ENCODE measurements at regions not wholly inside any gene's neighbourhood (a gene's known extent, or its start where the extent isn't known, plus 50 kb on each side); places are given as distances from the start of the nearest gene placed in this dataset.

- DNase-seq (ENCODE audit: low spot score): no peak
Measured at GRCh38 chr15:95830281-95830680, 500.2 kb upstream of the NR2F2 start.

DNA sequence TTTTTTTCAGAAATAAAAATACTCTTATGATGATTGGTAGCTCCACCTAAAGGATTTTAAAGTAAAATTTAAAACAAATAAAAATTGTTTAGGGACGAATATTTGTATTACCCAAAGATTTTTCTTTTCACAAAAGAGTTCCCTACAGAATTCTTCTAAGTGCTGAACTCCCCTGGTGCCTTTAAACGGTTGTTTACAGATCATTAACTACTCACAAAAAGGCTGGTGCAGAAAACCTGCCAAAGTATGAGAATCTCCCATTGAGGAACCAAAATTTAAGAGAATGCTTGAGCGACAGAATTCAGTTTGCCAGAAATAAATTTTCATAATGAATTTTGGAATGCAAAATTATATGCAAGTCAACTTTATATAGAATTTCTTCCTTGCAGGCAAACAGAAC lies 497.8 kb upstream of the NR2F2 start:
- no peak for DNase-seq (ENCODE audit: low spot score)

GRCh38 chr15:95834028-95834804 lies 496.3 kb upstream of the NR2F2 start:
- DNase-seq (ENCODE audit: low spot score): no peak

- DNase-seq (ENCODE audit: low spot score): no peak
Measured at GRCh38 chr15:95836536-95836935, 494.0 kb upstream of the NR2F2 start.

DNA sequence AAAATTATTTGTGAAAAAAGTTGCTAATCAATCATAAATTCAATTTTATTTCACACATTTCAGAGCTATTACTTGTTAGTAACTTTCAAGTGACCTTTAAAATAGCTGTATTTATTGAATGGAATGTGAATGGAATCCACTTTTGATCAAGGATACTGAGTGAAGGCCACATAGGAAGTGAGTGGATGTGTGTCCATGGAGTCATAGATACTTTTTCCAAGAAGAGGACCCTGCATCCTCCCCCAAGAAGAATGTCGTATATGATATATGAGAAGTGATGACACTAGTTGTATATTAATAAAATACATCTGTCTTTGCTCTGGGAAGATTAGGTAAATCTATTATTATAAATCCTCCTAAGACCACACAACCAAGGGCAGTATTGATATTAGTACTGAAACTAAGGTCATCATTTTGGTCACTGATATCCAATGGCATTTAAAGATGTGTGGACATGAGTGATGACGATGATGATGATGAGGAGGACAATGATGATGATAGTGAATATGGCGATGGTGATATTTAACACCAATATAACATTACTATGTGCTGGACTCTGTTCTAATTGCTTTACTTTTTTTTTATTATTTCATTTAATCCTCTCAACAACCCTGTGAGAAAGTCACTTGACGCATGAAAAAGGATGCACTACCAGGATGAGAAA lies 493.0 kb upstream of the NR2F2 start:
- no peak for DNase-seq (ENCODE audit: low spot score)

- DNase-seq (ENCODE audit: low spot score): no peak
Measured at GRCh38 chr15:95839367-95839782, 491.1 kb upstream of the NR2F2 start.

- no peak for DNase-seq (ENCODE audit: low spot score)
Measured at GRCh38 chr15:95840004-95840403, 490.5 kb upstream of the NR2F2 start.

DNA sequence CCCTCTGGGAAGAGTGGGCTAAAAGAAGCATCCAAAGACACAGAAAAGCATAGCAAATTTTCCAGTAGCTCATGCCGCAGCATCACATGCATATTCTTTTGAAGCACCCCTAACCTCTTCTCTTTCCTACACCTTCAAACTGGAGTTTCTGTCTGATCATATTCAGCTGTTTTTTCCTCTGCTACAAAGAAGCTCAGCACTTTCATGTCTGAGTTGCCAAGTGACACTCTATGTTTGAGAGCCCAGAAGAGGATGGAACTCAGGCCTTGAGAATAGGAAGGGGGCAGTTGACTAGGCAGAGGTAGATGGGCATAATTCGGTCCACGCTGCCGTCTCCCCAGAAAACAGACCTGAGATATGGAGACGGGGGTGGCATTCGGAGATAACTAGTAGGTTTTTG lies 489.6 kb upstream of the NR2F2 start:
- no peak for DNase-seq (ENCODE audit: low spot score)

DNA sequence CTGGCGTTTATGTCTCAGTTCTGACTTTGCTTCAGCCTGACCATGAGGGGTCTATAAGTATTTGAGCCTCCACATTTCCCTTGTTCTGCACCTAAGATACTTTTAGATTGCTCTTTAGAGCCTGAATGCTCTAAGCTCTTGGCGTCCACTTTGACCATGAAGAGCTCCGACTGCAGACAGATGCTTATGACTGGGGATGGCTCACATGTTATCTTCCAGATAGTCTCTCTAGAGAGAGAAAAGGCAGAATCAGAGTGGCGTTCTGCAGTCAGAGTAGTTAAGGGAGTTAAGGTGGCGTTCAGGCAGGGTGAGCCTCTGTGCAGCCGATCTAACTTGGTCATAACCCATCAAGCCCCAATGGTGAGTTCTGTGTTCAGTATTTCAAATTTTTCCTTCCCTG lies 487.9 kb upstream of the NR2F2 start:
- no peak for DNase-seq (ENCODE audit: low spot score)

DNA sequence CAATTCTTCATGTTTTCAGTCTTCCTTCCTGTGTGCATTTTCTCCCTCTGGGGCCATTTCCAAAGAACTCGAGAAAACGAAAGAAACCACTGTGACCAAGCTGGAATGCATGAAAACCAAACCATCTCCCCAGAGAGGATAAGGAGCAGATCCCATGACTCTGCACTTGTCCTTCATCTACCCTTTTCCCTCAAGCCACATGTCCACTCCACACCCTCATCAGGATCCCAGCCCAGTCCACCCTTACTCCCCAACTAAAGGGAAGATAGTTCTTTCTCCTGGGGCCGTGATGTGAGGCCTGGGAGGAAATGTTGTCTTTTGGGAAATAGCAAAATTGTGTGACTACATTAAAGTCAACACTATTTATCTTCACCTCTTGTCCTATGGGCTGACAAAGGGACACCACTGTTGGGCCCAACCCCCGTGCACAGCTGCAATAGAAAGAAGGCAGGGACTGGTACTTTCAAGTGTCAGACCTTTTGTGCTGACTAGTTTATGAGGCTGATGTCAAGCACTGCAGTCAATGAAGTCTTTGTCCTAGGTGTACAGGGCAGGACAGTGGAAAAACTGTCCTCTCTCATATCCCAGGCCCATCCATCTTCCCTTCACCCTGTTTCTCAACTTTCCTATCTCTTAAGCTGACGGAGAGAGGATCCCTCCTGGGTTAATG lies 487.1 kb upstream of the NR2F2 start:
- no peak for DNase-seq (ENCODE audit: low spot score)

DNA sequence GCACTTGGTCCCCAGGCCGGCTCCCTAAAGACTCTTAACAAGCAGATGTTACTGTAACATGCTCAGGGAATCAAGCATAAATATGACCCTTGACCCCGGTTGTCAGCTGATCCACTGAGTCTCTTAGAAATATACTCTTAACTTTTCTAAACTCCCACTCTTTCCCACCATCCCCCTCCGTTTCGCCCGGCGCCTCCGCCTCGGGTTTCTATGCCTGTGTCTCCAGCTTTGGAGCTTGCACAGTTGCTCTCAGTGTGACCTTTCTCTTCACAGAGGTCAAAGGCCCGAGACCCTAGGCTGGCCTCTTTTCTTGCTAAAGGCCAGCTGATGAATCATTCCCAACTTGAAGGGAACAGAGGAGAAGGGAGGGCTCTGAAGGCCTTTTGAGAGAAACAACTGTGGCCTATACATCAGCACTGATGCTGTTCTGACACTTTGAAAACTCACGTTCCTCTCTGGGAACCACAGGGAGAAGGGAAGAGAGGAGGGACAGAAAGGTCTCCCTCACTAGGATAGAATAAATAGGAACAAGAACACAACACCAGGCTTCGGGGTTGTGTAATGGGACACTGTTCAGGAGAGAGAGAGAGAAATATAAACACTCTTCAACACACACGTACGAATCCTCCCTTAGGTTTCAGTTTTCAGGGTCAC lies 484.5 kb upstream of the NR2F2 start:
- DNase-seq (ENCODE audit: low spot score): no peak

- DNase-seq (ENCODE audit: low spot score): no peak
Measured at GRCh38 chr15:95848126-95848525, 482.4 kb upstream of the NR2F2 start.

- DNase-seq (ENCODE audit: low spot score): no peak
Measured at GRCh38 chr15:95850837-95851236, 479.7 kb upstream of the NR2F2 start.

DNA sequence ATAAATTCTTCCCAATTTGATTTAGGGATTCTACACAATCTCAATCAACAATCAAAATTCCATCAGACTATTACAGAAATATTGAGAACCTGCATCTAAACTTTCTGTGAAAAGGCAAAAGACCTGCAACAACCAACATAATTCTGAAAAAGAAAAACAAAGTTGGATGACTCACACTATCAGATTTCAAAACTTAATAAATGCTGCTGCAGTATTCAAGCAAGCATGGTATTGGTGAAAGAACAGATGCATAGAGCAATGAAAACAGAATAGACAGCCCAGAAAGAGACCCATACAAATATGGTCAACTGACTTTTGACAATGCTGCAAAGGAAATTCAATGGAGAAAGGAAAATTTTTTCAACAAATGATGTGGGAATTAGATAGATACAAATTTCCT lies 477.1 kb upstream of the NR2F2 start:
- no peak for DNase-seq (ENCODE audit: low spot score)

DNA sequence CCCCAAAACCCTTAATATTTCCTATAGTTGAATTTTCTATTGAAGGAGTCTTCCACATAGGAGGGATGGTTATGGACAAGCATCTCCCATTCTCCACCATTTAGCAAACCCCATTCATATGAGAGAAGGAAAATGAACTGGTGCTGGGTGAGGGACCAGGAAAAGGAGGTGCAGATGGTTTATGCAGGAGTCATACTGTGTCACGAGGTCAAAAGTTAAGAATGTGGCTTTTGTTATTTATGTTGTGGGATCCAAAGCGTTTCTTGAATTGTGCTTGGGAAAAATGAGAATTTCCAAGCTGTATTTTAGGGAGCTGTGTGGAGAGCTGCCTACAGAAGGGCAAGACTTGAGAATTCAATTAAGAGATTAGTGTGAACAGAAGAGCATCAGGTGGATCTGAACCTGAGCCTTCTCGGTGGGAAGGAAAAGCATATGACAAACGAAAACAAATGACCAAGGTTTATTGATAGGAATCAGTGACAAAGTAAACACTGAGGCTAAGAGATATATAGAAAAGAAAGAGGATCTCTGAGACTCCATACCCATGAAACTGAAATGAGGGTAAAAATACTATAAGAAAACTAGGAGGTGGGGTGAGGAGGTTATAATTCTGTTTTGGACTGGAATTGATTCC lies 473.3 kb upstream of the NR2F2 start:
- no peak for DNase-seq (ENCODE audit: low spot score)

GRCh38 chr15:95857758-95858157 lies 472.7 kb upstream of the NR2F2 start:
- DNase-seq (ENCODE audit: low spot score): no peak

GRCh38 chr15:95860406-95860805 lies 470.1 kb upstream of the NR2F2 start:
- no peak for DNase-seq (ENCODE audit: low spot score)

DNA sequence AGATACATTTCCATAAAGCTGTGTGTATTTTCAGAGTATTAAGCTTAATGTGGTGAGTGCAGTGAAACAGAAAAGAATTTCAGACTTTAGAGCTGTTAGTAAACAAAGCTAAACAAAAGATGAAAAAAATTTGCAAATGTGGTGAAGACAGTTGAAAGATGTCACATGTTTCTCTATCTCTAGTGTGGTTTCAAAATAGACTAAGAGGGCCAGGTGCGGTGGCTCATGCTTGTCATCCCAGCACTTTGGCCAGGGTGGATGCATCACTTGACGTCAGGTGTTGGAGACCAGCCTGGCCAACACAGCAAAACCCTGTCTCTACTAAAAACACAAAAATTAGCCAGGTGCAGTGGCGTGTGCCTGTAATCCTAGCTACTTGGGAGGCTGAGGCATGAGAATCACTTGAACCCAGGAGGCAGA lies 466.0 kb upstream of the NR2F2 start:
- DNase-seq (ENCODE audit: low spot score): no peak

GRCh38 chr15:95865330-95865739 lies 465.2 kb upstream of the NR2F2 start:
- DNase-seq (ENCODE audit: low spot score): no peak

- no peak for DNase-seq (ENCODE audit: low spot score)
Measured at GRCh38 chr15:95866711-95867440, 463.6 kb upstream of the NR2F2 start.

GRCh38 chr15:95868450-95868849 lies 462.1 kb upstream of the NR2F2 start:
- DNase-seq (ENCODE audit: low spot score): no peak

- DNase-seq (ENCODE audit: low spot score): no peak
Measured at GRCh38 chr15:95868970-95869369, 461.5 kb upstream of the NR2F2 start.
